Lower leg skin (tissue), 3 donors: ENCODE measurements at regions not wholly inside any gene's neighbourhood (a gene's known extent, or its start where the extent isn't known, plus 50 kb on each side); places are given as distances from the start of the nearest gene placed in this dataset.

ENCODE experiments used
- CTCF ChIP-seq, 3 donors: fragments of 450-650 bp; IDR thresholded peaks; one replicate each; pipeline ENCODE4 v1.5.1; 2016; ENCODE audit warnings: antibody characterized with exemption in 3 of 3, mild to moderate bottlenecking in 3 of 3, moderate library complexity in 2 of 3
- POLR2A ChIP-seq, 2 donors: fragments of 450-650 bp; IDR thresholded peaks; one replicate each; pipeline ENCODE4 v1.6.1; 2016 to 2017; ENCODE audit warnings: antibody characterized with exemption in 2 of 2, mild to moderate bottlenecking in 1 of 2, moderate library complexity in 1 of 2

- TF ChIP-seq CTCF (IDR thresholded peaks at IDR 0.05) (no peak), POLR2A (IDR thresholded peaks at IDR 0.05) (no peak)
Observed at GRCh38 chrX:94676285-94676684, 1002.3 kb downstream of the FAM133A start.
